ENCODE measurements at regions not wholly inside any gene's neighbourhood (a gene's known extent, or its start where the extent isn't known, plus 50 kb on each side); places are given as distances from the start of the nearest gene placed in this dataset.

GRCh38 chr2:60118917-60119316 is 434.5 kb downstream of the BCL11A start:
- no peak for ATAC-seq
- TF ChIP-seq PPARA (CRISPR knock-in tag; IDR thresholded peaks at IDR 0.05; ENCODE audit: borderline replicate concordance) (no peak), ZNF70 (CRISPR knock-in tag; IDR thresholded peaks at IDR 0.05) (no peak)

- TF ChIP-seq TCF4 (CRISPR knock-in tag; IDR thresholded peaks at IDR 0.05; ENCODE audit: borderline replicate concordance) (no peak), ZC3H10 (CRISPR knock-in tag; IDR thresholded peaks at IDR 0.05) (no peak), SNAI2 (CRISPR knock-in tag; IDR thresholded peaks at IDR 0.05) (no peak), ZFP3 (CRISPR knock-in tag; IDR thresholded peaks at IDR 0.05) (no peak), ZNF565 (CRISPR knock-in tag; conservative IDR thresholded peaks at IDR 0.05; ENCODE audit: low read depth) (no peak), ZNF8 (CRISPR knock-in tag; IDR thresholded peaks at IDR 0.05) (no peak), TOX (CRISPR knock-in tag; IDR thresholded peaks at IDR 0.05; ENCODE audit: borderline replicate concordance) (no peak), CREB5 (CRISPR knock-in tag; IDR thresholded peaks at IDR 0.05; ENCODE audit: low read depth) (no peak), TSHZ2 (CRISPR knock-in tag; IDR thresholded peaks at IDR 0.05) (no peak), CSRNP3 (CRISPR knock-in tag; IDR thresholded peaks at IDR 0.05) (no peak), RARB (CRISPR knock-in tag; IDR thresholded peaks at IDR 0.05) (no peak), GLIS3 (CRISPR knock-in tag; IDR thresholded peaks at IDR 0.05) (no peak), BACH2 (CRISPR knock-in tag; IDR thresholded peaks at IDR 0.05; ENCODE audit: borderline replicate concordance) (no peak), OSR1 (CRISPR knock-in tag; IDR thresholded peaks at IDR 0.05) (no peak)
- no peak for ATAC-seq
Measured at GRCh38 chr2:60118061-60118460, 435.4 kb downstream of the BCL11A start.

- no peak for TF ChIP-seq CSDC2 (CRISPR knock-in tag; IDR thresholded peaks at IDR 0.05)
- no peak for ATAC-seq
Measured at GRCh38 chr2:60116161-60116875, 437.1 kb downstream of the BCL11A start.

- ATAC-seq = no peak
- TF ChIP-seq TSHZ2 (CRISPR knock-in tag; IDR thresholded peaks at IDR 0.05) (no peak), PATZ1 (CRISPR knock-in tag; IDR thresholded peaks at IDR 0.05; ENCODE audit: borderline replicate concordance) (no peak), TCF4 (CRISPR knock-in tag; IDR thresholded peaks at IDR 0.05; ENCODE audit: borderline replicate concordance) (no peak), RARB (CRISPR knock-in tag; IDR thresholded peaks at IDR 0.05) (no peak), SNAI2 (CRISPR knock-in tag; IDR thresholded peaks at IDR 0.05) (no peak), ZC3H10 (CRISPR knock-in tag; IDR thresholded peaks at IDR 0.05) (no peak), ZNF565 (CRISPR knock-in tag; conservative IDR thresholded peaks at IDR 0.05; ENCODE audit: low read depth) (no peak), ISL1 (CRISPR knock-in tag; IDR thresholded peaks at IDR 0.05) (no peak), ZFP30 (CRISPR knock-in tag; IDR thresholded peaks at IDR 0.05) (no peak), ZFP3 (CRISPR knock-in tag; IDR thresholded peaks at IDR 0.05) (no peak), CREB5 (CRISPR knock-in tag; IDR thresholded peaks at IDR 0.05; ENCODE audit: low read depth) (no peak), PPARA (CRISPR knock-in tag; IDR thresholded peaks at IDR 0.05; ENCODE audit: borderline replicate concordance) (no peak), ZNF70 (CRISPR knock-in tag; IDR thresholded peaks at IDR 0.05) (no peak), BACH2 (CRISPR knock-in tag; IDR thresholded peaks at IDR 0.05; ENCODE audit: borderline replicate concordance) (no peak), GLIS3 (CRISPR knock-in tag; IDR thresholded peaks at IDR 0.05) (no peak), OSR1 (CRISPR knock-in tag; IDR thresholded peaks at IDR 0.05) (no peak), CSRNP3 (CRISPR knock-in tag; IDR thresholded peaks at IDR 0.05) (no peak), ESRRG (CRISPR knock-in tag; IDR thresholded peaks at IDR 0.05) (no peak), CSDC2 (CRISPR knock-in tag; IDR thresholded peaks at IDR 0.05) (no peak)
Measured at GRCh38 chr2:60109744-60110143, 443.7 kb downstream of the BCL11A start.
